ENCODE measurements at regions not wholly inside any gene's neighbourhood (a gene's known extent, or its start where the extent isn't known, plus 50 kb on each side); places are given as distances from the start of the nearest gene placed in this dataset.

GRCh38 chr10:61286686-61287085, 166.5 kb downstream of the TMEM26 start:
- DNase-seq (ENCODE audit: low spot score in 2 of 2): no peak
- Histone ChIP-seq H3K4me3 (no peak overlapping the region), H3K36me3 (no peaks in the 10 kb centered on the region), H3K4me1 (no peaks in the 10 kb centered on the region), H3K27me3 (no peaks in the 10 kb centered on the region), H3K27ac (no peak overlapping the region), H3K9me3 (no peaks in the 10 kb centered on the region)
- no peak for TF ChIP-seq POLR2AphosphoS5 (IDR thresholded peaks at IDR 0.05)
- TF ChIP-seq POLR2A (IDR thresholded peaks at IDR 0.05): no peak
- no peak for TF ChIP-seq CTCF (IDR thresholded peaks at IDR 0.05)
- intact Hi-C loops (cut with DNase I; ENCODE audit: low total_unique reads): no loop called here

GRCh38 chr10:61285749-61286148, 167.4 kb downstream of the TMEM26 start:
- H3K9me3 ChIP-seq: no peaks in the 10 kb centered on the region
- TF ChIP-seq POLR2AphosphoS5 (IDR thresholded peaks at IDR 0.05) (no peak), POLR2A (IDR thresholded peaks at IDR 0.05) (no peak), CTCF (IDR thresholded peaks at IDR 0.05) (no peak)
- H3K27ac ChIP-seq: no peak overlapping the region
- H3K36me3 ChIP-seq: no peaks in the 10 kb centered on the region
- no peak for DNase-seq (ENCODE audit: low spot score in 2 of 2)
- H3K4me3 ChIP-seq: no peak overlapping the region
- H3K4me1 ChIP-seq: no peaks in the 10 kb centered on the region
- intact Hi-C loops (cut with DNase I; ENCODE audit: low total_unique reads): no loop called here
- no peaks in the 10 kb centered on the region for H3K27me3 ChIP-seq

GRCh38 chr10:61284222-61284890, 168.8 kb downstream of the TMEM26 start:
- intact Hi-C loops (cut with DNase I; ENCODE audit: low total_unique reads): no loop called here
- no peak overlapping the region for H3K27ac ChIP-seq
- DNase-seq (ENCODE audit: low spot score in 2 of 2): no peak

GRCh38 chr10:61283481-61284221, 169.5 kb downstream of the TMEM26 start:
- intact Hi-C loops (cut with DNase I; ENCODE audit: low total_unique reads): no loop called here
- Histone ChIP-seq H3K4me3 (no peak overlapping the region), H3K4me1 (no peaks in the 10 kb centered on the region), H3K36me3 (no peaks in the 10 kb centered on the region), H3K9me3 (no peaks in the 10 kb centered on the region), H3K27me3 (no peaks in the 10 kb centered on the region), H3K27ac (no peak overlapping the region)
- no peak for TF ChIP-seq CTCF (IDR thresholded peaks at IDR 0.05)
- no peak for TF ChIP-seq POLR2AphosphoS5 (IDR thresholded peaks at IDR 0.05)
- no peak for TF ChIP-seq POLR2A (IDR thresholded peaks at IDR 0.05)
- no peak for DNase-seq (ENCODE audit: low spot score in 2 of 2)

More at GRCh38 chr10:61284222-61284890, 168.8 kb downstream of the TMEM26 start:
- Histone ChIP-seq H3K4me3 (no peak overlapping the region), H3K27me3 (no peaks in the 10 kb centered on the region), H3K4me1 (no peaks in the 10 kb centered on the region), H3K36me3 (no peaks in the 10 kb centered on the region), H3K9me3 (no peaks in the 10 kb centered on the region)
- TF ChIP-seq POLR2A (IDR thresholded peaks at IDR 0.05) (no peak), CTCF (IDR thresholded peaks at IDR 0.05) (peak; percentile 12 to 75 (median 68))

GRCh38 chr10:61283066-61283465, 170.1 kb downstream of the TMEM26 start:
- no peaks in the 10 kb centered on the region for H3K4me1 ChIP-seq
- H3K9me3 ChIP-seq: no peaks in the 10 kb centered on the region
- TF ChIP-seq POLR2A (IDR thresholded peaks at IDR 0.05) (no peak), CTCF (IDR thresholded peaks at IDR 0.05) (no peak), POLR2AphosphoS5 (IDR thresholded peaks at IDR 0.05) (no peak)
- H3K27ac ChIP-seq: no peak overlapping the region
- no peak for DNase-seq (ENCODE audit: low spot score in 2 of 2)
- H3K4me3 ChIP-seq: no peak overlapping the region
- H3K27me3 ChIP-seq: no peaks in the 10 kb centered on the region
- intact Hi-C loops (cut with DNase I; ENCODE audit: low total_unique reads): no loop called here
- H3K36me3 ChIP-seq: no peaks in the 10 kb centered on the region

Measured in breast epithelium (tissue), 4 donors.